Lung (tissue), 11 donors: ENCODE measurements at regions not wholly inside any gene's neighbourhood (a gene's known extent, or its start where the extent isn't known, plus 50 kb on each side); places are given as distances from the start of the nearest gene placed in this dataset.
A peak's percentile ranks its signal among the peaks of the same experiment; 100 is the strongest.

Source experiments
- ATAC-seq: fragments of 200-7000 bp; cut with Tn5 transposase; one replicate; pipeline ENCODE4 v1.9.1; 2020; ENCODE audit warnings: moderate number of reproducible peaks; ENCODE audit not compliant: insufficient read depth, low FRiP score
- DNase-seq, 3 donors: peaks; one replicate each; pipeline ENCODE4 v3.0.0-alpha.2; 2013 to 2017
- H3K27ac ChIP-seq, 2 donors: one replicate each; pipeline ENCODE4 v1.5.1; 2013; ENCODE audit warnings: mild to moderate bottlenecking in 2 of 2, moderate library complexity in 2 of 2, control low read depth in 1 of 2, inconsistent platforms in 1 of 2, low read depth in 1 of 2, low read length in 1 of 2
- H3K27me3 ChIP-seq, 3 donors: one replicate each; pipeline ENCODE4 v1.5.1; 2013; ENCODE audit warnings: low read length in 2 of 3; ENCODE audit not compliant: control insufficient read depth in 3 of 3, insufficient read depth in 3 of 3
- H3K36me3 ChIP-seq, 4 donors: one replicate each; pipeline ENCODE4 v1.5.1; 2013; ENCODE audit warnings: low read length in 4 of 4, mild to moderate bottlenecking in 1 of 4, moderate library complexity in 1 of 4; ENCODE audit not compliant: control insufficient read depth in 4 of 4, insufficient read depth in 4 of 4
- H3K4me1 ChIP-seq, 5 donors: one replicate each; pipeline ENCODE4 v1.5.1; 2013; ENCODE audit warnings: low read length in 5 of 5, mild to moderate bottlenecking in 2 of 5, moderate library complexity in 1 of 5; ENCODE audit not compliant: control insufficient read depth in 5 of 5, insufficient read depth in 5 of 5
- H3K4me3 ChIP-seq: one replicate; pipeline ENCODE4 v1.5.1; 2013; ENCODE audit warnings: mild to moderate bottlenecking, control low read depth, moderate library complexity
- H3K9ac ChIP-seq, 2 donors: one replicate each; pipeline ENCODE4 v1.5.1; 2013; ENCODE audit warnings: low read length in 2 of 2, control low read depth in 1 of 2; ENCODE audit not compliant: insufficient read depth in 1 of 2
- H3K9me3 ChIP-seq, 4 donors: one replicate each; pipeline ENCODE4 v1.5.1; 2013; ENCODE audit warnings: low read length in 3 of 4, mild to moderate bottlenecking in 1 of 4, moderate library complexity in 1 of 4; ENCODE audit not compliant: control insufficient read depth in 4 of 4, insufficient read depth in 3 of 4
- CTCF ChIP-seq: IDR thresholded peaks from 2 replicates; pipeline ENCODE4 v1.5.1; 2012; ENCODE audit warnings: mild to moderate bottlenecking; ENCODE audit errors: control extremely low read depth, extremely low read depth
- WGBS, 2 donors: extraction: QIAGEN DNeasy Blood & Tissue Kit; methylation state at CpG; one replicate each; pipeline ENCODE4 v1.1.7; 2013; 5-methylcytosine and 5-hydroxymethylcytosine counted together
- donor health status: control.
- donor health status: control.
- donor health status: Bipolar disorder and iron deficiency.
- donor health status: healthy.
- donor health status: DM: yes; HTN: yes; CAD: no.

- Histone ChIP-seq H3K36me3 (no peaks in the 10 kb centered on the region), H3K4me3 (no peak overlapping the region), H3K9ac (no peak overlapping the region), H3K9me3 (peaks cover 0 to 2% (median 0%) of the 10 kb centered on the region in 4 donors), H3K4me1 (no peaks in the 10 kb centered on the region), H3K27ac (no peak overlapping the region), H3K27me3 (no peaks in the 10 kb centered on the region)
- DNase-seq (no peak), ATAC-seq (no peak)
- WGBS, 2 donors, result 79 to 82% methylated on average over 6 of the region's 6 CpGs
- TF ChIP-seq CTCF, result no peak
These were observed 770.8 kb upstream of the SOX9 start for GRCh38 chr17:71349908-71350600.

DNA sequence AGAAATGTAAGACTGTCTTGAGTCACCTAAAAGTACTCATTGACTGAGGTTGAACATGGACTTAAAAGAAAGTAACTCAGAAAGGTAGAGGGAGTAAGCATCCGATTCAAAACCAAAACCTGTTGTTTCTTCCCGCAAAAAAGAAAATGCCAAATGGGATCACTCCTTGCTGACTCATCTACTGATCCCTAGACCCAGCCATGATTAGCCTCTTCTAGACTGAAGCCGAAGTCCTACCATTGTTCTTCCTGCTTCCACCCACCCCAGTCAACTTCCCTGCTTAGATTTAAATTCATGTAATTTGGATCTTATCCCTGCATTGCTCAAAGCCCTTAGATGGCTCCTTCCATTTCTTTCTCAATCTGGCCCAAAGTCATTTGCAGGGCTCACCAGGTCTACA lies 760.5 kb upstream of the SOX9 start:
- Histone ChIP-seq H3K9ac (no peak overlapping the region), H3K27ac (no peak overlapping the region), H3K27me3 (no peaks in the 10 kb centered on the region), H3K36me3 (no peaks in the 10 kb centered on the region), H3K4me1 (peaks cover 0 to 11% (median 0%) of the 10 kb centered on the region in 5 donors), H3K9me3 (peaks cover 0 to 2% (median 0%) of the 10 kb centered on the region in 4 donors), H3K4me3 (no peak overlapping the region)
- ATAC-seq (no peak), DNase-seq (no peak)
- TF ChIP-seq CTCF, result no peak
- 91 to 94% methylated on average over 3 of the region's 3 CpGs for WGBS, 2 donors

- peak in 2 of 3 donors; percentile 69 to 73 for DNase-seq
- 62 to 77% methylated on average over 7 of the region's 7 CpGs for WGBS, 2 donors
- no peaks in the 10 kb centered on the region for H3K27me3 ChIP-seq
These were observed 759.0 kb upstream of the SOX9 start for GRCh38 chr17:71361656-71362450.

More at GRCh38 chr17:71361656-71362450, 759.0 kb upstream of the SOX9 start:
- peaks cover 0 to 2% (median 0%) of the 10 kb centered on the region in 4 donors for H3K9me3 ChIP-seq
- no peak for TF ChIP-seq CTCF
- no peak for ATAC-seq
- no peak overlapping the region for H3K4me3 ChIP-seq
- no peak overlapping the region for H3K9ac ChIP-seq
- H3K4me1 ChIP-seq, result peaks cover 0 to 11% (median 0%) of the 10 kb centered on the region in 5 donors
- no peak overlapping the region for H3K27ac ChIP-seq
- no peaks in the 10 kb centered on the region for H3K36me3 ChIP-seq
